Parathyroid adenoma (tissue), 2 donors: ENCODE measurements at regions not wholly inside any gene's neighbourhood (a gene's known extent, or its start where the extent isn't known, plus 50 kb on each side); places are given as distances from the start of the nearest gene placed in this dataset.

ENCODE experiments used
- H2AFZ ChIP-seq: fragments of 300-600 bp; sonication (generic); one replicate; pipeline ENCODE4 v1.7.0; 2017; ENCODE audit warnings: antibody characterized with exemption, mild to moderate bottlenecking
- H3K27ac ChIP-seq: fragments of 300-600 bp; sonication (generic); one replicate; pipeline ENCODE4 v1.7.0; 2017
- H3K27me3 ChIP-seq: fragments of 300-600 bp; sonication (generic); one replicate; pipeline ENCODE4 v1.7.0; 2017; ENCODE audit warnings: low read length; ENCODE audit not compliant: control insufficient read depth, insufficient read depth
- H3K36me3 ChIP-seq: fragments of 300-600 bp; sonication (generic); one replicate; pipeline ENCODE4 v1.7.0; 2017; ENCODE audit warnings: low read length; ENCODE audit not compliant: control insufficient read depth, insufficient read depth
- H3K4me1 ChIP-seq: fragments of 300-600 bp; sonication (generic); one replicate; pipeline ENCODE4 v1.7.0; 2017; ENCODE audit warnings: control low read depth
- H3K4me2 ChIP-seq: fragments of 300-600 bp; sonication (generic); one replicate; pipeline ENCODE4 v1.7.0; 2017; ENCODE audit warnings: low read length
- H3K4me3 ChIP-seq: fragments of 300-600 bp; sonication (generic); one replicate; pipeline ENCODE4 v1.7.0; 2017; ENCODE audit warnings: low read depth, low read length
- H3K79me2 ChIP-seq: fragments of 300-600 bp; sonication (generic); one replicate; pipeline ENCODE4 v1.7.0; 2017; ENCODE audit warnings: control low read depth
- H3K9ac ChIP-seq: fragments of 300-600 bp; sonication (generic); one replicate; pipeline ENCODE4 v1.7.0; 2017; ENCODE audit warnings: mild to moderate bottlenecking
- H3K9me3 ChIP-seq: fragments of 300-600 bp; sonication (generic); one replicate; pipeline ENCODE4 v1.7.0; 2017; ENCODE audit warnings: low read length; ENCODE audit not compliant: control insufficient read depth
- CTCF ChIP-seq: fragments of 300-600 bp; sonication (generic); IDR thresholded peaks from one replicate; pipeline ENCODE4 v1.7.0; 2017; ENCODE audit warnings: antibody characterized with exemption, mild to moderate bottlenecking
- donor health status: primary hyperparathyroidism.

- Histone ChIP-seq H3K36me3 (no peaks in the 10 kb centered on the region), H3K27me3 (no peaks in the 10 kb centered on the region), H3K4me1 (no peaks in the 10 kb centered on the region), H3K4me3 (no peak overlapping the region), H3K27ac (no peak overlapping the region), H3K79me2 (no peaks in the 10 kb centered on the region), H3K9ac (no peak overlapping the region), H3K9me3 (no peaks in the 10 kb centered on the region), H3K4me2 (no peak overlapping the region), H2AFZ (no peak overlapping the region)
- TF ChIP-seq CTCF = no peak
Observed at GRCh38 chr4:24229978-24230377, 340.1 kb upstream of the PPARGC1A start.

- no peak for TF ChIP-seq CTCF
- H3K27me3 ChIP-seq = no peaks in the 10 kb centered on the region
Observed at GRCh38 chr4:24228692-24229091, 338.8 kb upstream of the PPARGC1A start.

GRCh38 chr4:24226667-24227066 is 336.8 kb upstream of the PPARGC1A start:
- no peaks in the 10 kb centered on the region for H3K79me2 ChIP-seq
- no peaks in the 10 kb centered on the region for H3K4me1 ChIP-seq
- no peak overlapping the region for H3K9ac ChIP-seq
- no peak overlapping the region for H3K27ac ChIP-seq
- no peaks in the 10 kb centered on the region for H3K27me3 ChIP-seq
- H3K36me3 ChIP-seq = no peaks in the 10 kb centered on the region
- H3K4me3 ChIP-seq = no peak overlapping the region
- no peaks in the 10 kb centered on the region for H3K9me3 ChIP-seq
- no peak overlapping the region for H2AFZ ChIP-seq
- H3K4me2 ChIP-seq = no peak overlapping the region
- TF ChIP-seq CTCF = no peak

More at GRCh38 chr4:24228692-24229091, 338.8 kb upstream of the PPARGC1A start:
- Histone ChIP-seq H3K27ac (no peak overlapping the region), H3K9ac (no peak overlapping the region), H3K4me2 (no peak overlapping the region), H3K4me1 (no peaks in the 10 kb centered on the region), H3K36me3 (no peaks in the 10 kb centered on the region), H3K4me3 (no peak overlapping the region), H3K9me3 (no peaks in the 10 kb centered on the region), H2AFZ (no peak overlapping the region), H3K79me2 (no peaks in the 10 kb centered on the region)

GRCh38 chr4:24226023-24226422 is 336.2 kb upstream of the PPARGC1A start:
- Histone ChIP-seq H3K9ac (no peak overlapping the region), H3K9me3 (no peaks in the 10 kb centered on the region), H2AFZ (no peak overlapping the region), H3K4me1 (no peaks in the 10 kb centered on the region), H3K27ac (no peak overlapping the region), H3K4me3 (no peak overlapping the region), H3K4me2 (no peak overlapping the region), H3K27me3 (no peaks in the 10 kb centered on the region), H3K36me3 (no peaks in the 10 kb centered on the region), H3K79me2 (no peaks in the 10 kb centered on the region)
- TF ChIP-seq CTCF = no peak

GRCh38 chr4:24224446-24224845 is 334.6 kb upstream of the PPARGC1A start:
- no peaks in the 10 kb centered on the region for H3K9me3 ChIP-seq
- no peak for TF ChIP-seq CTCF
- no peaks in the 10 kb centered on the region for H3K4me1 ChIP-seq
- no peaks in the 10 kb centered on the region for H3K79me2 ChIP-seq
- H3K27ac ChIP-seq = no peak overlapping the region
- no peaks in the 10 kb centered on the region for H3K27me3 ChIP-seq
- no peak overlapping the region for H3K4me2 ChIP-seq
- no peak overlapping the region for H3K4me3 ChIP-seq
- H3K36me3 ChIP-seq = no peaks in the 10 kb centered on the region
- H3K9ac ChIP-seq = no peak overlapping the region
- H2AFZ ChIP-seq = no peak overlapping the region
